Mucosa of rectum (tissue), 2 donors: ENCODE measurements at regions not wholly inside any gene's neighbourhood (a gene's known extent, or its start where the extent isn't known, plus 50 kb on each side); places are given as distances from the start of the nearest gene placed in this dataset.

ENCODE experiments used
- H3K27ac ChIP-seq, 2 donors: one replicate each; pipeline ENCODE4 v1.7.0; 2013; ENCODE audit warnings: inconsistent platforms in 2 of 2, low read depth in 2 of 2, low read length in 2 of 2
- H3K27me3 ChIP-seq, 2 donors: one replicate each; pipeline ENCODE4 v1.7.0; 2013; ENCODE audit warnings: low read length in 2 of 2; ENCODE audit not compliant: control insufficient read depth in 2 of 2, insufficient read depth in 2 of 2
- H3K36me3 ChIP-seq, 2 donors: one replicate each; pipeline ENCODE4 v1.7.0; 2013; ENCODE audit warnings: low read length in 2 of 2; ENCODE audit not compliant: control insufficient read depth in 2 of 2, insufficient read depth in 2 of 2
- H3K4me1 ChIP-seq, 2 donors: one replicate each; pipeline ENCODE4 v1.7.0; 2013; ENCODE audit warnings: low read length in 2 of 2, mild to moderate bottlenecking in 1 of 2; ENCODE audit not compliant: control insufficient read depth in 2 of 2, insufficient read depth in 2 of 2
- H3K4me3 ChIP-seq, 2 donors: one replicate each; pipeline ENCODE4 v1.7.0; 2013; ENCODE audit warnings: low read length in 2 of 2
- H3K9ac ChIP-seq, 2 donors: one replicate each; pipeline ENCODE4 v1.7.0; 2013; ENCODE audit warnings: low read length in 2 of 2, low read depth in 1 of 2, mild to moderate bottlenecking in 1 of 2
- H3K9me3 ChIP-seq, 2 donors: one replicate each; pipeline ENCODE4 v1.7.0; 2013; ENCODE audit warnings: low read length in 2 of 2; ENCODE audit not compliant: control insufficient read depth in 2 of 2
- donor health status: healthy.
- donor health status: Normal muscosa, but diverticular disease.

- Histone ChIP-seq H3K4me1 (no peaks in the 10 kb centered on the region), H3K27ac (no peak overlapping the region), H3K4me3 (no peak overlapping the region), H3K9me3 (no peaks in the 10 kb centered on the region), H3K9ac (no peak overlapping the region), H3K36me3 (no peaks in the 10 kb centered on the region), H3K27me3 (no peaks in the 10 kb centered on the region)
Observed at GRCh38 chr10:89153971-89154370, 53.1 kb downstream of the CH25H start.

- no peak overlapping the region for H3K4me3 ChIP-seq
- no peaks in the 10 kb centered on the region for H3K36me3 ChIP-seq
- H3K9me3 ChIP-seq, result no peaks in the 10 kb centered on the region
- H3K9ac ChIP-seq, result no peak overlapping the region
- H3K27me3 ChIP-seq, result no peaks in the 10 kb centered on the region
- H3K4me1 ChIP-seq, result no peaks in the 10 kb centered on the region
- H3K27ac ChIP-seq, result no peak overlapping the region
Observed at GRCh38 chr10:89153116-89153515, 54.0 kb downstream of the CH25H start.

- Histone ChIP-seq H3K4me1 (no peaks in the 10 kb centered on the region), H3K27ac (no peak overlapping the region), H3K4me3 (no peak overlapping the region), H3K9ac (no peak overlapping the region), H3K9me3 (no peaks in the 10 kb centered on the region), H3K27me3 (no peaks in the 10 kb centered on the region), H3K36me3 (no peaks in the 10 kb centered on the region)
Observed at GRCh38 chr10:89151857-89152256, 55.3 kb downstream of the CH25H start.

- Histone ChIP-seq H3K9ac (no peak overlapping the region), H3K9me3 (no peaks in the 10 kb centered on the region), H3K36me3 (no peaks in the 10 kb centered on the region), H3K4me3 (no peak overlapping the region), H3K27ac (no peak overlapping the region), H3K4me1 (no peaks in the 10 kb centered on the region), H3K27me3 (no peaks in the 10 kb centered on the region)
Observed at GRCh38 chr10:89148061-89148460, 59.1 kb downstream of the CH25H start.

GRCh38 chr10:89147256-89147655 lies 59.9 kb downstream of the CH25H start:
- Histone ChIP-seq H3K4me1 (no peaks in the 10 kb centered on the region), H3K4me3 (no peak overlapping the region), H3K9ac (no peak overlapping the region), H3K36me3 (no peaks in the 10 kb centered on the region), H3K27ac (no peak overlapping the region), H3K27me3 (no peaks in the 10 kb centered on the region), H3K9me3 (no peaks in the 10 kb centered on the region)

GRCh38 chr10:89144836-89145235 lies 62.3 kb downstream of the CH25H start:
- Histone ChIP-seq H3K9ac (no peak overlapping the region), H3K9me3 (no peaks in the 10 kb centered on the region), H3K4me3 (no peak overlapping the region), H3K27me3 (no peaks in the 10 kb centered on the region), H3K36me3 (no peaks in the 10 kb centered on the region), H3K27ac (no peak overlapping the region), H3K4me1 (no peaks in the 10 kb centered on the region)

- no peak overlapping the region for H3K4me3 ChIP-seq
- no peaks in the 10 kb centered on the region for H3K36me3 ChIP-seq
- H3K27ac ChIP-seq, result no peak overlapping the region
- no peaks in the 10 kb centered on the region for H3K4me1 ChIP-seq
- no peaks in the 10 kb centered on the region for H3K27me3 ChIP-seq
- no peak overlapping the region for H3K9ac ChIP-seq
- no peaks in the 10 kb centered on the region for H3K9me3 ChIP-seq
Observed at GRCh38 chr10:89142590-89142989, 64.5 kb downstream of the CH25H start.

- no peaks in the 10 kb centered on the region for H3K27me3 ChIP-seq
- H3K4me1 ChIP-seq, result no peaks in the 10 kb centered on the region
- no peaks in the 10 kb centered on the region for H3K9me3 ChIP-seq
- H3K9ac ChIP-seq, result no peak overlapping the region
- no peak overlapping the region for H3K4me3 ChIP-seq
- H3K36me3 ChIP-seq, result no peaks in the 10 kb centered on the region
- H3K27ac ChIP-seq, result no peak overlapping the region
Observed at GRCh38 chr10:89138755-89139490, 68.2 kb downstream of the CH25H start.

GRCh38 chr10:89134963-89135362 lies 72.2 kb downstream of the CH25H start:
- no peak overlapping the region for H3K9ac ChIP-seq
- no peaks in the 10 kb centered on the region for H3K36me3 ChIP-seq

GRCh38 chr10:89129911-89130310 lies 77.2 kb downstream of the CH25H start:
- Histone ChIP-seq H3K4me1 (no peaks in the 10 kb centered on the region), H3K9me3 (no peaks in the 10 kb centered on the region), H3K27ac (no peak overlapping the region), H3K27me3 (no peaks in the 10 kb centered on the region), H3K36me3 (no peaks in the 10 kb centered on the region), H3K9ac (no peak overlapping the region), H3K4me3 (no peak overlapping the region)

More at GRCh38 chr10:89134963-89135362, 72.2 kb downstream of the CH25H start:
- Histone ChIP-seq H3K27me3 (no peaks in the 10 kb centered on the region), H3K4me3 (no peak overlapping the region), H3K9me3 (no peaks in the 10 kb centered on the region), H3K27ac (no peak overlapping the region), H3K4me1 (no peaks in the 10 kb centered on the region)
